NCI-H2107 treated with DMSO at 0.1 percent for 48 hours (cell line): ENCODE measurements at regions not wholly inside any gene's neighbourhood (a gene's known extent, or its start where the extent isn't known, plus 50 kb on each side); places are given as distances from the start of the nearest gene placed in this dataset.

Source experiments
- DNase-seq: peaks from one replicate; lab custom pipeline; 2025; ENCODE audit not compliant: unreplicated experiment; lab: John Stamatoyannopoulos, UW

GRCh38 chr6:44630125-44631028 lies 242.9 kb downstream of the CDC5L start:
- DNase-seq: no peak

GRCh38 chr6:44631968-44632367 lies 244.5 kb downstream of the CDC5L start:
- no peak for DNase-seq

GRCh38 chr6:44634321-44634720 lies 246.8 kb downstream of the CDC5L start:
- DNase-seq: no peak

- no peak for DNase-seq
Measured at GRCh38 chr6:44635486-44635885, 248.0 kb downstream of the CDC5L start.

- DNase-seq: no peak
Measured at GRCh38 chr6:44636561-44637248, 249.2 kb downstream of the CDC5L start.

- DNase-seq: no peak
Measured at GRCh38 chr6:44641344-44642031, 254.0 kb downstream of the CDC5L start.

GRCh38 chr6:44642349-44642748 lies 254.8 kb downstream of the CDC5L start:
- DNase-seq: no peak

GRCh38 chr6:44642870-44643522 lies 255.5 kb downstream of the CDC5L start:
- no peak for DNase-seq

- DNase-seq: no peak
Measured at GRCh38 chr6:44645276-44645675, 257.8 kb downstream of the CDC5L start.

- DNase-seq: no peak
Measured at GRCh38 chr6:44646355-44646754, 258.8 kb downstream of the CDC5L start.

- no peak for DNase-seq
Measured at GRCh38 chr6:44649365-44650025, 262.0 kb downstream of the CDC5L start.

GRCh38 chr6:44650495-44650894 lies 263.0 kb downstream of the CDC5L start:
- DNase-seq: no peak

- DNase-seq: no peak
Measured at GRCh38 chr6:44650947-44651346, 263.4 kb downstream of the CDC5L start.

GRCh38 chr6:44651604-44652003 lies 264.1 kb downstream of the CDC5L start:
- DNase-seq: no peak

GRCh38 chr6:44652547-44652946 lies 265.0 kb downstream of the CDC5L start:
- no peak for DNase-seq

GRCh38 chr6:44653091-44653490 lies 265.6 kb downstream of the CDC5L start:
- DNase-seq: no peak

GRCh38 chr6:44653761-44654218 lies 266.3 kb downstream of the CDC5L start:
- DNase-seq: no peak

- DNase-seq: no peak
Measured at GRCh38 chr6:44655412-44656342, 268.2 kb downstream of the CDC5L start.

- DNase-seq: no peak
Measured at GRCh38 chr6:44656691-44657090, 269.2 kb downstream of the CDC5L start.
